Bone marrow (tissue), 2 donors: ENCODE measurements at regions not wholly inside any gene's neighbourhood (a gene's known extent, or its start where the extent isn't known, plus 50 kb on each side); places are given as distances from the start of the nearest gene placed in this dataset.

Experiments used
- DNase-seq, 2 donors: peaks; one replicate each; lab custom pipeline; 2025; lab: John Stamatoyannopoulos, UW

DNA sequence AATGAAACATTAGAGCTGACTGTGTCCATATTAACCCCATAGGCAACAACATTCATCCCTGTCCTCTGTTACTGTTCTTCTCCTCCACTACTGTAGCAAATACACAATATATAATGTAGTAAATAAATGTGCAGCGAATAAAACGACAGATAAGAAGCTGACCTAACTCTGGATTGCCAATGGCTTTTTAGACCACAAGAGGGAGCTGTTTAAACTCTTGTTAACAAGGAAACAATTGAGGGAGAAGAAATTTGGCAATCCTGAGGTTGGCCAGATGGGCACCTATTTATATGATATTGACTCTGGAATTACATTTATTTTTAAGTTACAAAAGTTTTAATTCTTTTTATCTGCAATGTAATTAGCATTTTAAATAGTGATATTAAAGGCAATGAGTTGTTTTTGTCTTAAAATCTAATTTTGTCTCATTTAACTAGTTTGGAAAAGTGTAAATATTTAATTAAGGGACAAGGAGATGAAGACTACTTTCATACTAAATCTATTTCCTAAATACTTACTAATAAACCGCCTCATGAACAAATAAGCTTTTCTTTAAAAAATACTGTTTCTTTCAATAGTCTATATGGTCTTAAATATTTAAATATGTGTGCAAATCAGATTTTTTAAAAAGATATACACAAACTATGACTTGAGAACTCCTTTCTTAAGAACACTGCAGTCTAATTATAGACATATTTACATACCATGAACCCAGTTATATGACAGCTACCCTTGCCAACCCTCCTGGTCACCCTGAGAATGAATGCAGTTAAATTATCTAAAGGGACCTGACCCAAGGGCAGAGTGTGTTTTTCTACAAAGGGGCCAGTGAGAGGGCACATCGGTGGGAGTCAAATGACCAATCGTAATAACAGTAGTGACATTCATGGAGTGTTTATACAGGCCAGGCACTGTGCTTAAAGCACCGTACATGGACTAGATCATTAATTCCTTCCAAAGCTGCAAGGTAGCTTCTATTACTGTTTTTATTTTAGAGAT is 52.9 kb upstream of the HPF1 start:
- peak in 1 of 2 donors; percentile 48 for DNase-seq

DNA sequence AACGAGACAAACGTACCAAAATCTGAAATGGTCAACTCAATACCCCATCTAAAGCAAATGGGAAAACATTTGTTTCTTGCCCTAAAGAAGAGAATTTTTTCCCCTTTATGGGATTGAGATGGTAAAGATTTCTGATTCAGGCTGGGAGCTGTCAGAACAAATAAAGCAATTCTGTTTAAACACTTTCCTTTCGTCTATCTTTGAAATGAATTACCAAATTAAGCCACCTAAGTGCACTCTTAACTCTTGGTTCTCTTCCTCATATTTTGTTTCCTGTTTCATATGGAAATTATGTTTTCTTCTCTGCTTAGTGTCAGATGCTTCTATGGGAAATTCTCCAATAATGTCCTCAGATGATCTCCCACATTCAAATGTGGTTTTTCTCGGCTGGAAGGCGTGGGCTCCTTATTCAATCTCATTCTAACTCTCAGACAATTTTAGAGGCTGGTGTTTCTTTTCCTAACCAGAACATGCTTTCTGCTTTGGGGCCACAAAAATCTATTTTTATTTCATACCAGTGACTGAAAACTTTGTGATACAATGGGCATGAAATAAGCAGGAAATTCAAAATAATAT is 50.3 kb upstream of the HPF1 start:
- DNase-seq: no peak
